ENCODE measurements at regions not wholly inside any gene's neighbourhood (a gene's known extent, or its start where the extent isn't known, plus 50 kb on each side); places are given as distances from the start of the nearest gene placed in this dataset.

DNA sequence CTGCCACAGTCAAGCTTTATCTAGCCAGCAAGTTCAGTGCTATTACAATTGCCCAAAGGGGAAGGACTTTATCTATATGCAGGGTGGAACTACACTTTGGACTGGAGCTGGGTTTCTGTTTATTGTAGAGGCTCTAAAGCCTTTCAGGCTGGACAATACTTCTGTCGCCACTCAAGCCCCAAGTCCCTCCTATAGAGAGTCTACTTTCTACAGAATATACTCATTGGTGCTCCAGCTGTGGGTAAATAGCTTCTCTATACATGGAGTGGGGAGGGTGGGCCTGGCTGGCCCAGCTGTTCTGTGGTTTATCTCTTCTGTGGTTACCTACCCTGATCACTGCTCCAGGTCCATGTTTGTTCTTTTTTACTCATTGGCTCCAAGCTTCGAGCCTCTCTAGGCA is 151.8 kb upstream of the MYLIP start:
- WGBS, 2 donors, result 87 to 100% methylated on average over 2 of the region's 2 CpGs
- ATAC-seq (no peak), DNase-seq (no peak)
- H3K4me1 ChIP-seq, result no peaks in the 10 kb centered on the region
- intact Hi-C loops (cut with DNase I), result no loop called here
- no peak for TF ChIP-seq POLR2A (IDR thresholded peaks at IDR 0.05)
- TF ChIP-seq, protein P1, sequence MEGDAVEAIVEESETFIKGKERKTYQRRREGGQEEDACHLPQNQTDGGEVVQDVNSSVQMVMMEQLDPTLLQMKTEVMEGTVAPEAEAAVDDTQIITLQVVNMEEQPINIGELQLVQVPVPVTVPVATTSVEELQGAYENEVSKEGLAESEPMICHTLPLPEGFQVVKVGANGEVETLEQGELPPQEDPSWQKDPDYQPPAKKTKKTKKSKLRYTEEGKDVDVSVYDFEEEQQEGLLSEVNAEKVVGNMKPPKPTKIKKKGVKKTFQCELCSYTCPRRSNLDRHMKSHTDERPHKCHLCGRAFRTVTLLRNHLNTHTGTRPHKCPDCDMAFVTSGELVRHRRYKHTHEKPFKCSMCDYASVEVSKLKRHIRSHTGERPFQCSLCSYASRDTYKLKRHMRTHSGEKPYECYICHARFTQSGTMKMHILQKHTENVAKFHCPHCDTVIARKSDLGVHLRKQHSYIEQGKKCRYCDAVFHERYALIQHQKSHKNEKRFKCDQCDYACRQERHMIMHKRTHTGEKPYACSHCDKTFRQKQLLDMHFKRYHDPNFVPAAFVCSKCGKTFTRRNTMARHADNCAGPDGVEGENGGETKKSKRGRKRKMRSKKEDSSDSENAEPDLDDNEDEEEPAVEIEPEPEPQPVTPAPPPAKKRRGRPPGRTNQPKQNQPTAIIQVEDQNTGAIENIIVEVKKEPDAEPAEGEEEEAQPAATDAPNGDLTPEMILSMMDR (IDR thresholded peaks at IDR 0.05), result no peak
- H3K27ac ChIP-seq, result no peak overlapping the region
- H3K27me3 ChIP-seq, result no peaks in the 10 kb centered on the region
- no peaks in the 10 kb centered on the region for H3K9me3 ChIP-seq
- H3K4me3 ChIP-seq, result no peak overlapping the region
- no peaks in the 10 kb centered on the region for H3K36me3 ChIP-seq (replicated peaks in 1 of 2; ENCODE audit: insufficient read depth in 1 of 2, low read depth in 2 of 2)

DNA sequence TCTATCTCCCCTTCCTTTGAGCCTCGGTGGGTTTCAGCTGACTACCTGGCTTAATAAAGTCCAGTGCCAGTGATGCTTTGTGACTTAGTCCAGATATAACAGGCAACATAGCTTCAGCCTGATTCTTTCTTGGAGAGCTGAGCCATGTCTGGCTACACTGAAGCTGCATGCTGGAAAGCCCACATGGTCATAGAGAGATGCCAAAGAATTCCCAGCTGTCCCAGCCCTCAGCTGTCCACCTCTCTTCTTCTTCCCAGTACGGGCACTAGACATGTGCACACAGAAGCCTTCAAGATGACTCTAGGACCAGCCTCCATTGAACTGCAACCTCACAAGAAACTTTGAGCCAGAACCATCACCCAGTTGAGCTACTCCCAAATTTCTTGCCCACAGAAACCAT is 154.1 kb upstream of the MYLIP start:
- Histone ChIP-seq H3K27me3 (no peaks in the 10 kb centered on the region), H3K9me3 (no peaks in the 10 kb centered on the region), H3K4me1 (no peaks in the 10 kb centered on the region), H3K4me3 (no peak overlapping the region), H3K36me3 (replicated peaks in 1 of 2; ENCODE audit: insufficient read depth in 1 of 2, low read depth in 2 of 2) (no peaks in the 10 kb centered on the region), H3K27ac (no peak overlapping the region)
- ATAC-seq, result no peak
- DNase-seq, result no peak
- WGBS, 2 donors, result 67 to 77% methylated on average over 1 to 2 of the region's 2 CpGs
- intact Hi-C loops (cut with DNase I), result no loop called here
- TF ChIP-seq, protein P1 (IDR thresholded peaks at IDR 0.05), result no peak
- TF ChIP-seq POLR2A (IDR thresholded peaks at IDR 0.05), result no peak

DNA sequence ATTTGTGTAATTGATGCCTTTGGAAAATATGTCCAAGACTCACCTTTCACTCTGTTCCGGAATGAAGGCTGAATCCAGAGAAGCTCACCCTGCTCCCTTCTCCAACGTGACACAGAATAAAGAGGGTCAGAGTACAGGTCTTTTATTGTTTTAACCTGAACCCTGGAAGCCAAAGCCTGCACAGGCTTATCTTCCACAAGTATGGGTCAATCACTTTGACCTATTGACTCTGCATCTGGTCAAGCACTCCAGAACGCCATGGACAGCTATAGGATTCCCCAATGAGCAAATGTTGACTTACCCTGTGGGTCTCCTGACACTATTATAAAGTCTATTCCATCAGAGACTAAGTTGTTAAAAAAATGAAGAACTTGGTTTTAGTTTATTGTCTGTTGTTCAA is 158.4 kb upstream of the MYLIP start:
- DNase-seq (no peak), ATAC-seq (no peak)
- no peak for TF ChIP-seq POLR2A (IDR thresholded peaks at IDR 0.05)
- TF ChIP-seq, protein P1 (IDR thresholded peaks at IDR 0.05), result no peak
- Histone ChIP-seq H3K27me3 (no peaks in the 10 kb centered on the region), H3K36me3 (replicated peaks in 1 of 2; ENCODE audit: insufficient read depth in 1 of 2, low read depth in 2 of 2) (no peaks in the 10 kb centered on the region), H3K4me3 (no peak overlapping the region), H3K27ac (no peak overlapping the region), H3K4me1 (no peaks in the 10 kb centered on the region), H3K9me3 (no peaks in the 10 kb centered on the region)
- intact Hi-C loops (cut with DNase I), result no loop called here
- WGBS, 2 donors, result 31 to 43% methylated on average over 3 of the region's 3 CpGs

DNA sequence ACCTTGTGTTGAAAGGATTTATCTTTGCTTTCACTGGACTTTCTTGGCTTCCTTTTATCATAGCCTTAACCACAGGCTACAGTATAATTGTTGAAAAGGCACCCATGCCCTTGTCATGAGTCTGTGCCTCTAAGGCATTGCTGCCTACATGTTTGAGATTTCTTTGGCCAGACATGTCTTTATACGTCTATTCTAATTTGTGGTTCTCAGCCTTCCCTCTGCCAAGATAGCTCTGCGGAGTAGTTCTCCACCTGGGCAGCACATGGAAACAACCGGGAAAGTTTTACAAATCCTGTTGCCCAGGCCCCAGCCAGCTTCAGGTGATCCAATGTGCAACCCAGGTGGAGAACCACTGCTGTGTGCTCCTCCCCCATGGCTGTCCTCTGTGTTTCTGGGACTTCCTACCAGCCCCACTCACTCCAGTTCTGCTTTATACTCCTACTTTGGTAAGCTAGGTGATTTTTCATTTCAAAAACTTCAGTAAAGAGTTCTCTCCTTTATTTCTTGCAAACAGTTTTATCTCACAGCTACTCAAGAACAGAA is 159.6 kb upstream of the MYLIP start:
- DNase-seq (no peak), ATAC-seq (no peak)
- TF ChIP-seq, protein P1 (IDR thresholded peaks at IDR 0.05), result no peak
- intact Hi-C loops (cut with DNase I), result no loop called here
- Histone ChIP-seq H3K27ac (no peak overlapping the region), H3K4me3 (no peak overlapping the region), H3K36me3 (replicated peaks in 1 of 2; ENCODE audit: insufficient read depth in 1 of 2, low read depth in 2 of 2) (no peaks in the 10 kb centered on the region), H3K4me1 (no peaks in the 10 kb centered on the region), H3K9me3 (no peaks in the 10 kb centered on the region), H3K27me3 (no peaks in the 10 kb centered on the region)
- 88 to 96% methylated on average over 3 of the region's 3 CpGs for WGBS, 2 donors

DNA sequence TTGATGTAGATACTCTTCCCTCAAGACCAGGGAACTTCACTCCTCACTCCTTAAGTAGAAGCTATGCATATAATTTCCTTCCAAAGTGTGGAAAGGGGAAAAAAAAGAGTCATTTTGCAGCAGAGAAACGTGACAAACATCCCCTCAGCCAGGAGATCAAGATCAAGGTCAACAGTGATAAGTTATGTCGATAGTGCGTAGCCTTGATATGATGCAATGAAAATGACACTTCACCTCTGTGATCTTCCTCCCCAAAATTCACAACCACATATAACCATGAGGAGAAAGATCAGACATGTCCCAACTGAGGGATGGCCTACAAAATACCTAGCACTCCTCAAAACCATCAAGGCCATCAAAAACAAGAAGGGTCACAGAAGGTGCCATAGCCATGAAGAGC is 160.4 kb upstream of the MYLIP start:
- no peaks in the 10 kb centered on the region for H3K36me3 ChIP-seq (replicated peaks in 1 of 2; ENCODE audit: insufficient read depth in 1 of 2, low read depth in 2 of 2)
- H3K9me3 ChIP-seq, result no peaks in the 10 kb centered on the region
- intact Hi-C loops (cut with DNase I), result no loop called here
- no peak for TF ChIP-seq POLR2A (IDR thresholded peaks at IDR 0.05)
- TF ChIP-seq, protein P1 (IDR thresholded peaks at IDR 0.05), result no peak
- 28 to 33% methylated on average over 3 of the region's 3 CpGs for WGBS, 2 donors
- H3K27ac ChIP-seq, result no peak overlapping the region
- no peak overlapping the region for H3K4me3 ChIP-seq
- H3K4me1 ChIP-seq, result no peaks in the 10 kb centered on the region
- H3K27me3 ChIP-seq, result no peaks in the 10 kb centered on the region
- ATAC-seq (no peak), DNase-seq (no peak)

Data from body of pancreas (tissue), 4 donors.